Ishikawa (cell line): ENCODE measurements at regions not wholly inside any gene's neighbourhood (a gene's known extent, or its start where the extent isn't known, plus 50 kb on each side); places are given as distances from the start of the nearest gene placed in this dataset.

Experiments used
- CEBPB ChIP-seq: IDR thresholded peaks from 2 replicates; pipeline ENCODE4 v1.6.1; 2012
- CREB1 ChIP-seq: IDR thresholded peaks from 2 replicates; pipeline ENCODE4 v1.6.1; 2012; ENCODE audit warnings: low read depth
- EGR1 ChIP-seq: IDR thresholded peaks from 2 replicates; pipeline ENCODE4 v1.6.1; 2012
- EP300 ChIP-seq: IDR thresholded peaks from 2 replicates; pipeline ENCODE4 v1.6.1; 2012; ENCODE audit warnings: borderline replicate concordance
- FOXM1 ChIP-seq: IDR thresholded peaks from 2 replicates; pipeline ENCODE4 v1.6.1; 2012; ENCODE audit warnings: low read depth, borderline replicate concordance
- RAD21 ChIP-seq: IDR thresholded peaks from 2 replicates; pipeline ENCODE4 v1.6.1; 2012; ENCODE audit warnings: low read depth
- REST ChIP-seq: IDR thresholded peaks from 2 replicates; pipeline ENCODE4 v1.6.1; 2012; ENCODE audit warnings: low read depth, mild to moderate bottlenecking
- TAF1 ChIP-seq: IDR thresholded peaks from 2 replicates; pipeline ENCODE4 v1.6.1; 2012; ENCODE audit warnings: low read depth, mild to moderate bottlenecking
- TCF12 ChIP-seq: IDR thresholded peaks from 2 replicates; pipeline ENCODE4 v1.6.1; 2012; ENCODE audit warnings: low read depth
- TEAD4 ChIP-seq: IDR thresholded peaks from 2 replicates; pipeline ENCODE4 v1.6.1; 2012
- YY1 ChIP-seq: IDR thresholded peaks from 2 replicates; pipeline ENCODE4 v1.6.1; 2012; ENCODE audit warnings: low read depth

DNA sequence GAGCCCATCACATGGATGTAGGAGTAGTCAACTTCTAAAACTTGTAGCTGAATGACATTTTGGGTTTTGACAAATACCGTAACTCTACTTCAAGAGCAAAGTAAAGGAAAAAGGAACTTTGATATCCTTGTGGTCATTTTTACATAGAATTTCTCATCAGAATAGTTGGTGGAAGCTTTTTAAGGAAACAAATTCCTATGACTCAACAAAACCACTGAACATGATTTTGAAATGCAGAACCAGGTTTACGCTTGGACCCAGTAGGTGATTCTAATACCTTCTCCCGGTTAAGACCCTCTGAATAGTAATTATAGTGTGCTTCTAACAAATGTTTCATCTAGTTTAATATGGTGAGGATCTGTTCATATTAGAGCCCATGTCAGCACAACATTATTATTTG is 307.8 kb downstream of the GPR37 start:
- TF ChIP-seq RAD21 (no peak), CEBPB (no peak), TAF1 (no peak), CREB1 (no peak), YY1 (no peak), EP300 (no peak), REST (no peak), TCF12 (no peak), TEAD4 (no peak), FOXM1 (no peak), EGR1 (no peak)
